GM19035 (cell line): ENCODE measurements at regions not wholly inside any gene's neighbourhood (a gene's known extent, or its start where the extent isn't known, plus 50 kb on each side); places are given as distances from the start of the nearest gene placed in this dataset.
"Not testable (repeated sequence)": the region's sequence is repeated elsewhere in the genome, so short reads cannot be mapped to it uniquely, and the experiment has no call there.

Experiments used
- ATAC-seq: cut with Tn5 transposase; IDR thresholded peaks from one replicate; pipeline ENCODE4 v1.9.1; 2021; ENCODE audit not compliant: unreplicated experiment

DNA sequence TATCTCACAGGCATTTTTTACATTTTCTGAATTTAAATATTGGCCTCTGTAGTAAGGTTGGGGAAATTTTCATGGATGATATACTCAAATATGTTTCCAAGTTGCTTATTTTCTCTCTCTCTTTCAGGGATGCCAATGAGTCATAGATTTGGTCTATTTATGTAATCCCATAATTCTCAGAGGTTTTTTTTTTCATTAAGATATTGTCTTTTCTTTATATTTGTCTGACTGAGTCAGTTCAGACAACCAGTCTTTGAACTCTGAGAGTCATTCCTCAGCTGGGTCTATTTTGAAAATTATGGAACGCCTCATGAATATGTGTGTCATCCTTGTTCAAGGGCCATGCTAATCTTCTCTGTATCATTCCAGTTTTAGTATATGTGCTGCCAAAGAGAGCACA lies 223.2 kb downstream of the PCSK1 start:
- no peak for ATAC-seq

DNA sequence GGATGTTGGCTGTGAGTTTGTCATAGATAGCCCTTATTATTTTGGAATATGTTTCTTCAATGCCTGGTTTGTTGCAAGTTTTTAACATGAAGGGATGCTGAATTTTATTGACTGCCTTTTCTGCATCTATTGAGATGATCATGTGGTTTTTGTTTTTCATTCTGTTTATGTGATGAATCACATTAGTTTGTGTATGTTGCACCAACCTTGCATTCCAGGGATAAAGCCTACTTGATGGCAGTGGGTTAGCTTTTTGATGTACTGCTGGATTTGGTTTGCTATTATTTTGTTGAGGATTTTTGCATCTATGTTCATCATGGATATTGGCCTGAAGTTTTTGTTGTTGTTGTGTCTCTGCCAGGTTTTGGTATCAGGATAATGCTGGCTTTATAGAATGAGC lies 225.6 kb downstream of the PCSK1 start:
- ATAC-seq: no peak

GRCh38 chr5:96203761-96204160 lies 229.3 kb downstream of the PCSK1 start:
- ATAC-seq: no peak

DNA sequence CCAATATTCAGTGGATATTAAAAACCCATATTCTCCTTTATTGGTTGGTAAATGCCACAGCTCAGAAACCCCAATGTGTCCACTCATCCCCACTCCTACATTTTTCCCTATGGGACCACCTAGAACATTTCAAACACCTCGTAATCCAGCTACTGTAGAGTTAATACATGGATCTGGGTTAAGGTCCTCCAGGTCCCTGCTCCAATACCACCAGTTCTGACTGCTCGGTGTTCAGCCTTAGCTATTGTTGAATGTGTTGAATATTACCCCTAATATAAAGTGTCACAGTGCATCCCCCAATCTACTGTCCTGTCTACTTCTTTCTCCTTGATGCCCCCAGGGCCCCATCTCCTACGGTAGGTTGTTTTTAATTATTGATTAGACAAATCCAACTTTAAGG lies 231.5 kb downstream of the PCSK1 start:
- no peak for ATAC-seq

GRCh38 chr5:96200641-96201040 lies 232.4 kb downstream of the PCSK1 start:
- ATAC-seq: no peak

DNA sequence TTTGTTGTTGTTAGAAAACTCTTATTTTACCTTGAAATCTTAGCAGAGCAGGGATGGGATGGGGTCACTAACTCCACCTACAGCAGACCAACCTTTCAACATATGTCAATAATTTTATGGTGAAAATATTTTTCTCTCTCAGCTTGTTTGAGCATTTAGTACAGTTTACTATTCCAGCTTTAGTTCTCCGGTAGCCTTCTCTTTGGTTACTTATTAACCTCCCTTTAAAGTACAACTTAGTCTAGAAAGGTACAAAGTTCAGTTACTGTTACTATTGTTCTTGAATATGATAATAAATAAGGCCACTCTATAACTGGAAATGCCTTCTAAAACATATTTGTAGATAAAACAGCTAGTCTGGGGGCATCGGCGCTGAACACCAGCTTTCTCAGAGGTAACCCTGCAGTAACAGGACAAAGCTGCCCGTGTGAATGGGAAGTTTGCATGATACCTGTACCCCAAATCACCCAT lies 233.3 kb downstream of the PCSK1 start:
- no peak for ATAC-seq

DNA sequence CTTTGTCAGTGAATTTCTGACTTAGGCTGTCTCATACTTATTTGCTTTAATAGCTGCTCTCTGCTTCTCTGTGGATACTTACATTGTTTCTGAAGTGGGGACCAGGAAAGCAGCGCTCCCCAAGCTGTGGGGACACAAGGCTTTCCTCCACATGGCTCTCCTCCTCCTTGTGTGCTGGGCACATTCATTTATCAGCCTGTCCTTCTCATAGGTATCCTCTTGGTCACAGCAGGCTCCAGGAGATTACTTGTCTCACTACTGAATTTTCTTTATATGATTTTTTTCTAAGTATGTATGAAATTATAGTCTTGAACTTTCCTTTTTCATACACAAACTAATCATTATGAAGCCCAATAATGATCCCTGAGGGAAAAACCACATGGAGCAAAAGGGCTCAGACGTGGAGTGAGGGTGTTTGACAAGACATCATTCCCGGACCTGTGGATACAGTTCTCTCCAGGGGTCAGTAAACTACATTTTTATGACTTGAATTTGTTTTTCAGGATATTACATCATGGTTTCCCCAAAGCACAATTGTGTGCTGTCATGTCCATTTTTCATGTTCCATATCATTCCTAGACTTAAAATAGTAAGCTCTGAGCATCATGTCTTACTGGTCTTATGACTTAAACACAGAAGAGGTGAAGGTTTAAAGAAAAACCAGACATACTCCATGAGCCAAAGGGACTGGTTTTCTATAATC lies 234.5 kb downstream of the PCSK1 start:
- no peak for ATAC-seq

GRCh38 chr5:96197767-96198166 lies 235.3 kb downstream of the PCSK1 start:
- ATAC-seq: not testable (repeated sequence)

DNA sequence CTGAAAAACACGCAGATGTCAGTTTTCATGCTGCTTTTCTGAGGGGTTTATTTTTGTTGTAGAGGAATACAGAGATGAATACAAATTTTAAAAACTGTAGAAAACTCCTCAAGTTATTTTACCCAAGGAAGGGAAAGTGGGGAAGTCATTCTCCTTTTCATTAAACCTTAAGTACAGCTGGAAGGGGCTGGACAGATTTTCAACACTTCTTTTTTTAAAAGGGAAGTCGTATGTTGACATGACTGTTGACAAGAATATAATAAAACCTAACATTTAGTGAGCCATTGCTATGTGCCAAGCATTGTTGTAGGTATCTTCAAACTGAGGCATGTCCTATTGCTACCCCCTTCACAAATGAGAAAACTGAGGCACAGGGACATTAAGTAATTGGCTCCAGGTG lies 235.7 kb upstream of the ELL2 start:
- ATAC-seq: no peak

DNA sequence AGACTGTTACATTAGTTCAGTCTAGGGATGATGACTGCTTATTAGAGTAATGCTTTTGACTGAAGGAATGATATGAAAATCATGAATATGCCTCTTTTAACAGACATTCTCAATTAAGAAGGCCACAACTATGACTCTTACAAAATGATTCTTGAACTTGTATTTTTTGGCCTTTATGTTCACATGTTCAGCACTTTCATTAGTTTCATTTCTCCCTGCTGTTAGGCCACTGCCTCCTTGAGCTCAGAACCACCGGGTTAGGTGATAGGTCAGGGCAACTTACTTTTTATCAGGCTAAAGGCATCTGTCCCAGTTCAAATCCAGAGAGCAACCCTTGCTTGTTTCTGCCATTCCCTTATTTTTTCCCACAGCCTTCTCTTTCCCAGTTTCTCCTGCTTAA lies 235.2 kb upstream of the ELL2 start:
- ATAC-seq: no peak

- no peak for ATAC-seq
Measured at GRCh38 chr5:96196407-96196806, 234.8 kb upstream of the ELL2 start.

- ATAC-seq: no peak
Measured at GRCh38 chr5:96195123-96195522, 233.5 kb upstream of the ELL2 start.

DNA sequence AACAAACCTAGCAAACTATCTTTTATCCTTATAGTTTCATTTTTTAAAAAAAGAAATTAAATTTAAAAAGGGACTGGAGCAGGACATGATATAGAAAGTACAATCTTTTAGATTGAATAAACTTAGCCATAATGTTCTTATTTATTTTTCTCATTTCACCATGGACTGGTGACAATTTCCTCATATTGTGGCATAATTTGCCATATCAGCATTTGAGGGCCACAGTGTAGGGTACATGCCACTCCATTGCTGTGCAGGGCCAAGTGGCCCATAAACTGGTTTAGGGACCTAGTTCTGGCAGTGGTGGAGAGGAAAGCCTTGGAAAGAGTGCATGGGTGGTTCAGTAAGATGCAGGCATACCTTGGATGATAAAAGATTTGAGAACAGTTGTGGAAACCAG lies 232.9 kb upstream of the ELL2 start:
- no peak for ATAC-seq

DNA sequence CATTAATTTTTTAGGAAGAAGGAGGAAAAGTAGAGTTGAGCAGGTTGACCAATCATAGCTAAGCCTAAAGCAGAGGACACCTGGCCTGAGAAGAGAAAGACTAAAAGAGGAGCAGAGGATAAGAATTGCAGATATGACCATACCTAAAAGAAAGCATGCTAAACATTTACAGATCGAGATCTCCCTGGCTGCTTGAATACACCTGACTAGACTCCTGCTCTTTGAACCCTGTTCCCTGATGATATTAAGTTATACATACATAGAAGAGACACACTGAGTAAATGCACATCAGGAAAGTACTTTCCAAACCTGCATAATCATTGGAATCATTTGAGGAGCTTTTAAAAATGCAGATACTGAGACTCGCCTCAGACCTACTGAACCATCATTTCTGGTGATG lies 232.3 kb upstream of the ELL2 start:
- ATAC-seq: no peak

GRCh38 chr5:96189987-96190386 lies 228.3 kb upstream of the ELL2 start:
- no peak for ATAC-seq

DNA sequence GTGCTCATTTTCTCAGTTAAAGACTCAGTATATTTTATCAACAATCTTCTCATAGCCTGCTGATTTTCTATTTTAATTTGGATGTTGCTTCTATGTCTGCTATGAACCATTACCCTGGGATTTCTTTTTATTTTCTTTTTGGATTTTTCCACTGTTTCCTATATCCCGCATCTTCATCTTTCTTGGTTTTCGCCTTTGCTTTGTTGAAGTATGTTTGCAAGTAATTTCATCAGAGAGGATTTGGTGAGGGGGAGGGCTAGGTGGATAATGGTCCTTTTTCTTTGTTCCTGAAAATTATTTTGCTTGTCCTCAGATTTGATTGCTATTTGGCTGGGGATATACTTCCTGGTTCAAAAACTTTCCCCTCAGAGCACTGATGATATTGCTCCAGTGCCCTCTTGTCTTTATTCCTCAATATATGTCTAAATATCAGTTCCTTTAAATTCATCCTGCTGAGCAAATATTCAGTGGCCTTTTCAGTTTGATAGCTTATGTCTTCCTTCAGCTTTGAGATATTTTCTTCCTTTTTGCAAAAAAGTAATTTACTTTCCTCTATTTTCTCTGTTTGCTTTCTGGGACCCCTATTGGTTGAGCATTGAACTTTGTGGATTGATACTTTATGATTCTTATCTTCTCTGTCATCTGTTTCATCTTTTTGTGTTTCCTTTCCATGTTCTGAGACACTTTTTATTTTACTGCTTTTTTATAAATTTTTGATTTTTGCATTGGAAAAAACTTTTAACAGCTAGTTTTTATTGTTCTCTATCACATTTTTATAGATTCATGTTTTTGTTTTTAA lies 227.6 kb upstream of the ELL2 start:
- ATAC-seq: no peak

DNA sequence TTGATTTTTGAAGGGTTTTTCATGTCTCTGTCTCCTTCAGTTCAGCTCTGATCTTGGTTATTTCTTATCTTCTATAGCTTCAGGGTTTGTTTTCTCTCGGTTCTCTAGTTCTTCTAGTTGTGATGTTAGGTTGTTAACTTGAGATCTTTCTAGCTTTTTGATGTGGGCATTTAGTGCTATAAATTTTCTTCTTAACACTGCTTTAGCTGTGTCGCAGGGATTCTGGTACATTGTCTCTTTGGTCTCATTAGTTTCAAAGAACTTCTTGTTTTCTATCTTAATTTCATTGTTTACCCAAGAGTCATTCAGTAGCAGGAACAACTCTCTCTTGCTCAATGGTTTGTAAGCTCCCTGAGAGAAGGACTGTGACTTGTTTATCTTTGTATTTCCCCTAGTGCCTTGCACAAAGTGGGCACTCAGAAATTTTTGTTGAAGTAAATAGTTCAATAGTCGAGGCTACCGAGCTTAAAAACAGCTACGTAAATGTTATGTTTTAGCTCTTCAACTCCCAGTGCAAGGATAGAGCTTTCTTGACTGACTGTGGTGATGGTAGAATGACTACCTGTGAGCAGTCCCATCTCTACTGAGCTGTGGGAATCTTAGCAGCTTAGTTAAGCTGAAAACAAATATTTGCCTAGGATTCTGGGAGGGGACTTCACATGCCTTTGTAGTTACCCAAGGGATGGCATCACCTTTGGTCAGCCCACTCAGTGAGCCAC lies 225.8 kb upstream of the ELL2 start:
- ATAC-seq: no peak

- not testable (repeated sequence) for ATAC-seq
Measured at GRCh38 chr5:96184510-96184909, 222.9 kb upstream of the ELL2 start.

DNA sequence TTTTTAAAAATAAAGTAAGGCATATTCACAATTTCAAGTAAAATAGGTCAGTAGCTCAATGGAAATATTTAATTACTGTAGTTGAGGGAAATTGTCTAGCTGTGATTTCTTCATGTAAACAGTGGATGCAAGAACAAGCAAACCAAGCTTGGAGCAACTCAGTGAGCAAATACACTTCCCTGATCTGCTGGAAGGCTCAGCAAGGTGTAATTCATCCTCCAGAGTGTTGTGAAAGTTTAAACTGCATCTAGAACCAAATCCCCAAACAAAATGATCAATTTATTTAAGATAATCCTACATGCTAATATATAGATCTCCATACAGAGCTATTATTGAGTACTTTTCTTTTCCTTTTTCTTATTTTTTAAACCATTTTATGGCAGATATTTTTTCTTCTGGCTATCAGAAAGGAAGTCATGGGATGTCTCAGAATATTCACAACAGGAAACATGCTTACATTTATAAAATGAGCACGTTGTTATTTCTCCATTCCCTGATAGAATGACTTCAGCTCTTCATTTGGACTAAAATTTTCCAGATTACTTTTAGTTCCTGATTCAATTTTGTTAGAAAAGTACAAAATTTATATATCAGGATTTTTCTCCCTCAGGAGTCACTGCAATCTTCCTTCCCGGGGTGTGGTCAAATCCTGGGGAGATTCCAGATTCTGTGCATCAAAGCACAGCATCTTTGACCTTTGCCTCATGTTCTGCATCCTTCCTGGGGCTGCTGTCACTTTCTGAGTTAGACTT lies 219.2 kb upstream of the ELL2 start:
- no peak for ATAC-seq

DNA sequence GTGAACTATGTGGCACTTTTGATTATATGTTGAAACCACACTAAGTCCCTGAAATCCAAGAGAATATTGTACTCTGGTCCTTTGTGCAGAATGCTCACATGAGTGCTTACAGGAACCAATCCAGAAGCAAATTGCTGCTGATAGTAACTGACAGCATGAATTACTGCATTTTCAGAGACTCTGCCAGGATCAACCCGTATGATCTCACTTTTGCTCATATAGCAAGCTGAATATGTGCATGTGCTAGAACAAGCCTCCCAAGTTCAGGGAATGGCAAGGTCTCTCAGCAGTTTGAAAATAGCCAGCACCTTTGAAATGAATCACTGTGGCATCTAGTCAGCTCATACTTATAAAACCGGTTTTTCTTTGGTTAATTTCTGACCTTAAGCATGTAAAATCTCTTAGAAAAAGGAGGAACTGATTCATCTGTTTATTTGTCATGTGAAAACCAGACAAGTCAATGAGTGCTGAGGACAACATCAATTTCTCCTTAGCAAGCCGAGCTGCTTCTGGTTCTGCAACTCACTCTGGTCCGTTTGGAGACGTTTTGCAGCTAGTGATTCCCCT lies 215.7 kb upstream of the ELL2 start:
- peak; percentile 78 for ATAC-seq

DNA sequence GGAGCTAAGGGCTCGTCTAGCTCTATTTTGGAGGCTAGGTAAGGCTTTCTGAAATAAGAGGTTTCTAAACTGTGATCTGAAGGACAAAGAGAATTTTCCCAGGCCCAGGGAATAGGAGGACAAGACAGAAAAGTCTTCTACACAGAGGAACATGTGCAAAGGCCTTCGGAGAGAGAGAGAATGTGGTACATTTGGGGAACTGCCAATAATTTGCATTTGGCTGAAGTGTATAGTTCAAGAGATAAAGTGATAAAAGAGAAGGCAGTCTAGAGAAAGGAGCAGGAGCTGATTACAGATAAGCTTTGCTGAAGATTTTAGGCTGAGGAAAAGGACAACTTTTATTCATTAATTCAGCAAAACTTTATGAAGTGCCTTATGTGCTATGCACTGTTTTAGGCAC lies 214.4 kb upstream of the ELL2 start:
- no peak for ATAC-seq
